ENCODE measurements at regions not wholly inside any gene's neighbourhood (a gene's known extent, or its start where the extent isn't known, plus 50 kb on each side); places are given as distances from the start of the nearest gene placed in this dataset.

DNA sequence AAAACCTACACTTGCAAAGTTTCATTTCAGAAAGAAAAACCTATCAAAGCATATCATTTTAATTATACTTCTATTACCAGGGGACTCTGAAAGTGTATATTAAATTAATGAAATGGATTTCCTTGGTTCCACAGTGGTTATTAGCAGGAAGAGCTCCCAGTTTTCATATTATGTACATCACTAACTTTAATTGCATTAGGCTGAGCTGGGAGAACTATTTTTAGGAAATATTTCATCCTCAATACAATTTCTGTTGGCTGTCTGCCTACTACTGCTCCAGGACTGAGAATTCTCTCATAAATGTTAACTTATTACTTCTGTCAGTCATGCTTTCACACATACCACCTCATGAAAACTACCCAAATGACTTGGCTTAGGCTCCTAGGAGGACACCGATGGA is 301.4 kb downstream of the CMPK2 start:
- DNase-seq (ENCODE audit: low read depth): no peak
- no peak overlapping the region for H3K4me3 ChIP-seq (ENCODE audit: low read depth, low read length)
- TF ChIP-seq, protein P1, sequence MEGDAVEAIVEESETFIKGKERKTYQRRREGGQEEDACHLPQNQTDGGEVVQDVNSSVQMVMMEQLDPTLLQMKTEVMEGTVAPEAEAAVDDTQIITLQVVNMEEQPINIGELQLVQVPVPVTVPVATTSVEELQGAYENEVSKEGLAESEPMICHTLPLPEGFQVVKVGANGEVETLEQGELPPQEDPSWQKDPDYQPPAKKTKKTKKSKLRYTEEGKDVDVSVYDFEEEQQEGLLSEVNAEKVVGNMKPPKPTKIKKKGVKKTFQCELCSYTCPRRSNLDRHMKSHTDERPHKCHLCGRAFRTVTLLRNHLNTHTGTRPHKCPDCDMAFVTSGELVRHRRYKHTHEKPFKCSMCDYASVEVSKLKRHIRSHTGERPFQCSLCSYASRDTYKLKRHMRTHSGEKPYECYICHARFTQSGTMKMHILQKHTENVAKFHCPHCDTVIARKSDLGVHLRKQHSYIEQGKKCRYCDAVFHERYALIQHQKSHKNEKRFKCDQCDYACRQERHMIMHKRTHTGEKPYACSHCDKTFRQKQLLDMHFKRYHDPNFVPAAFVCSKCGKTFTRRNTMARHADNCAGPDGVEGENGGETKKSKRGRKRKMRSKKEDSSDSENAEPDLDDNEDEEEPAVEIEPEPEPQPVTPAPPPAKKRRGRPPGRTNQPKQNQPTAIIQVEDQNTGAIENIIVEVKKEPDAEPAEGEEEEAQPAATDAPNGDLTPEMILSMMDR (IDR thresholded peaks at IDR 0.05; ENCODE audit: low read depth, low read length, missing control alignments): no peak

DNA sequence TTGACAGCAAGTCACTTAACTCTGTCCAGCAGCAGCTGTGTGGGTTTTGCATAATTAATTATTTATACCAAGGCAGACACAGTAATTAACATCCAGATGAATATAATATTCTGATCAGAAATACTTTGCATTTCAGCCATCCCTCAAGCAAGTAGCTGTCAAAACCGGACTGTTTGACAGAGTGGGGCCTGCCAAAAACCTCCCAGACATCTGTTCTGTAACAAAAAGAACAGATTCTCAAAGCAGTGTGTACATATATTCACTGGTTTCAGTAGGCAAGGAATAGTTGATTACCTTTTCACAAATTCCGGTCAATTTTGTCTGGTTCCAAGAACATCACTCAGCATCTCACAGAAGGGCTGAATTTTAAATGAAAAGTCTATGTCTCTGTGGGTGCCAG is 291.6 kb downstream of the CMPK2 start:
- no peak overlapping the region for H3K4me3 ChIP-seq (ENCODE audit: low read depth, low read length)
- TF ChIP-seq, protein P1 (IDR thresholded peaks at IDR 0.05; ENCODE audit: low read depth, low read length, missing control alignments): no peak
- DNase-seq (ENCODE audit: low read depth): no peak

DNA sequence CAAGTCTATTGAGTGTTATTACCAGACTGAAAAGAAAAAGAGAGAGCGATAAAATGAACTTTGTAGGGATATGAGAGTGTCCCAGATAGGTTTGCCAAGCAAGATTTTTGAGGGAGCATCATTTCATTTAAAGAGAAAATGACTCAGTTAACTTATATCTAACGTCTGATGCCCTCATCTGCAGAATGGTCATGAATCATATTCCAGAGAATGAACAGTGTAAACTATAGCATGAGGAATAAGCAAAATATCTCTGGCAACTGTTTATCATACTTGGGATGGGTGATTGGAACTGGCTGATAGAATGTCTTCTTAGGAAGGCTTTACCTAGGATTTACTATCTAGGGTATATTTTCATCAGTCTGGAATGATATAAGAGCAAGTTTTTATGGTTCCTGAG is 289.4 kb downstream of the CMPK2 start:
- TF ChIP-seq, protein P1 (IDR thresholded peaks at IDR 0.05; ENCODE audit: low read depth, low read length, missing control alignments): no peak
- no peak for DNase-seq (ENCODE audit: low read depth)
- no peak overlapping the region for H3K4me3 ChIP-seq (ENCODE audit: low read depth, low read length)

DNA sequence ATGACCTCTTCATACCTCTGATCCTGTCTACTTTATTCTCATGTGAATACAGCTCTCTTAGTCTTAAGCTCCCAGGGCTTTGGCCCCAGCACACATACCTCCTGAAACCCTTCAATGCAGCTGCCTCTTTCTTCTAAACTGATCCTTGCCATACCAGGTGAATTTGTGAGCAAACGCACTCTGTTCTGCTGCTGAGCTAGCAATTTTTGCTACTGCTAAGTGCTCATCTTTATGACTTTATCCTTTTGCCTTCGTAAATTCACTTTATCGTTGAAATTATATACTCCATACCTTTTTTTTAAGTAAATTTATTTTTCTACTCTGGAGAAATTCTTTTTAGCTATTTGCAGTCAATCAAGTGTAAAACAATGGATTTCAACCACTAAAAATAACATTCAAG is 287.7 kb downstream of the CMPK2 start:
- TF ChIP-seq, protein P1 (IDR thresholded peaks at IDR 0.05; ENCODE audit: low read depth, low read length, missing control alignments): no peak
- DNase-seq (ENCODE audit: low read depth): no peak
- no peak overlapping the region for H3K4me3 ChIP-seq (ENCODE audit: low read depth, low read length)

DNA sequence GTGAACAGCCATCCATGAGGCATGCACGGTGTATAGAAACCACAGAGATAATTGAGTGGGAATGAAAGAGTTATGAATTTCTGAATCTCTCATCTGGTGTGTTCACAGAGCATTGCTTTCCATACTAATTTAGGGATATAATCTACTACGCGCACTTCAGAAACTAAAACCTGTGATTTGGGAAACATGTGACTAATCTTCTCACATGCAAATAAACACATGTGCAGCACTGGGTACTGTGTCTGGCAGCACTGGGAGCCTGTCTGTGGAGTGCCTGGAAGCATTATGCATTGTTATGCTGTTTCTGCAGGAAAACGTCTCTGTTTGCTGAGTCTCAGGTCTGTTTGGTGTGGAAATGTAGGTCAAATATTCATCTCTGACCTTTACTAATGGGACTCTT is 287.3 kb downstream of the CMPK2 start:
- no peak for DNase-seq (ENCODE audit: low read depth)
- TF ChIP-seq, protein P1 (IDR thresholded peaks at IDR 0.05; ENCODE audit: low read depth, low read length, missing control alignments): no peak

DNA sequence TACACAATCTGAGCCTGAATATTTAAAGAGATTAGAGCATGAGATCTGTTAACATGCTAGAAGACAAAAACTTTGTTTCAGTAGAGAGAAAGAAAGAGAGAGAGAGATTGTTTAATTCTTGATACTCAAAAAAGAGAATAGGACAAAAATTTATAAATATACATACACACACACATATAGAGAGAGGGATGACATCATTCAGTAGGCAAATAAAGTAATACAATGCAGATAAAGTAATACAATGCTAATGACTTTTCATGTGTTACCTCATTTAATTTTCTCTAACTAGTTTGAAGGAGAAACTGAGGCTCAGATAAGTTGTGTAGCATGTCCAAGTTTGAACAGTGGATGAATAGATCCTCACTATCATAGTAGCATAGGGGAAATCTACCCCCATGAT is 286.4 kb downstream of the CMPK2 start:
- DNase-seq (ENCODE audit: low read depth): no peak
- TF ChIP-seq, protein P1 (IDR thresholded peaks at IDR 0.05; ENCODE audit: low read depth, low read length, missing control alignments): no peak

More for the DNA sequence above, 287.3 kb downstream of the CMPK2 start:
- no peak overlapping the region for H3K4me3 ChIP-seq (ENCODE audit: low read depth, low read length)

DNA sequence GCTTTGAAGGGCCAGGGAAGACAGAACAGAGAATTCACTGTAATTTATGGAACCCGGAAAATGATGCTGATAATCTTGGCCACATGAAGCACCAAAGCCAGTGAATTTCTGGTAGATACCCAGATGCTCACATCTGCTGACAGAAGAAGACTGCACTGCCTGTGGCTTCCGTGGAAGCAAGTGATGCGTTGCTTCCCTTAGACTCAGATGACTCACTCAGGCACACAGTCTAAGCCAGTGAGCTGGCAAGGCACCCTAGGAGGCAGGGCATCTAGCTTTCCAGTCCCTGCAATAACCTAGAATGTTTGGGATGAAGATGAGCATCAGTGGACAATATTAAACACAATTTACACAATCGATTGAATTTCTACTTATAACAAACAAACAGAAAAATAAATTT is 284.7 kb downstream of the CMPK2 start:
- no peak overlapping the region for H3K4me3 ChIP-seq (ENCODE audit: low read depth, low read length)
- TF ChIP-seq, protein P1 (IDR thresholded peaks at IDR 0.05; ENCODE audit: low read depth, low read length, missing control alignments): no peak
- no peak for DNase-seq (ENCODE audit: low read depth)

More for the DNA sequence above, 286.4 kb downstream of the CMPK2 start:
- no peak overlapping the region for H3K4me3 ChIP-seq (ENCODE audit: low read depth, low read length)

All from GM12864 (cell line).